Prostate gland (tissue), 2 donors: ENCODE measurements at regions not wholly inside any gene's neighbourhood (a gene's known extent, or its start where the extent isn't known, plus 50 kb on each side); places are given as distances from the start of the nearest gene placed in this dataset.

Experiments
- DNase-seq: peaks from one replicate; pipeline ENCODE4 v3.0.0-alpha.2; 2019; ENCODE audit warnings: low spot score
- H3K27ac ChIP-seq, 2 donors: fragments of 200-600 bp; sonication (generic); 2 replicates each; pipeline ENCODE4 v1.5.1; 2017 to 2019
- H3K27me3 ChIP-seq: fragments of 200-600 bp; sonication (generic); replicated peaks from 2 replicates; pipeline ENCODE4 v1.5.1; 2019; ENCODE audit not compliant: insufficient read depth
- H3K36me3 ChIP-seq, 2 donors: fragments of 200-600 bp; sonication (generic); 1 replicate in 1 of 2; 2 replicates in 1 of 2; pipeline versions ENCODE4 v1.5.1 to v1.8.1; 2017 to 2019
- H3K4me1 ChIP-seq: fragments of 200-600 bp; sonication (generic); replicated peaks from 2 replicates; pipeline ENCODE4 v1.5.1; 2019
- H3K4me3 ChIP-seq, 2 donors: fragments of 200-600 bp; sonication (generic); 2 replicates each; pipeline ENCODE4 v1.5.1; 2017 to 2019
- H3K9me3 ChIP-seq: fragments of 200-600 bp; sonication (generic); 2 replicates; pipeline ENCODE4 v1.5.1; 2017
- POLR2A ChIP-seq: fragments of 450-650 bp; IDR thresholded peaks from one replicate; pipeline ENCODE4 v1.6.1; 2016; ENCODE audit warnings: antibody characterized with exemption, mild to moderate bottlenecking
- POLR2AphosphoS5 ChIP-seq: sonication (generic); formaldehyde crosslinking; IDR thresholded peaks from one replicate; pipeline ENCODE4 v1.6.1; 2017; ENCODE audit warnings: antibody characterized with exemption
- WGBS: methylation state at CpG from one replicate; pipeline ENCODE4 v1.1.5; 2018; 5-methylcytosine and 5-hydroxymethylcytosine counted together
- intact Hi-C: fragments of 100-400 bp; cut with DNase I; formaldehyde crosslinking; loops from one replicate; pipeline ENCODE4 v1.14.2; 2022
- TF ChIP-seq, protein P1 (sequence below), 4 experiments: fragments of 200-600 bp in 2 of 4; fragments of 450-650 bp in 2 of 4; sonication (generic) in 2 of 4; IDR thresholded peaks; 1 replicate in 3 of 4; 2 replicates in 1 of 4; pipeline ENCODE4 v1.5.1; 2016 to 2019; ENCODE audit warnings: antibody characterized with exemption in 4 of 4, mild to moderate bottlenecking in 2 of 4, moderate library complexity in 2 of 4

DNA sequence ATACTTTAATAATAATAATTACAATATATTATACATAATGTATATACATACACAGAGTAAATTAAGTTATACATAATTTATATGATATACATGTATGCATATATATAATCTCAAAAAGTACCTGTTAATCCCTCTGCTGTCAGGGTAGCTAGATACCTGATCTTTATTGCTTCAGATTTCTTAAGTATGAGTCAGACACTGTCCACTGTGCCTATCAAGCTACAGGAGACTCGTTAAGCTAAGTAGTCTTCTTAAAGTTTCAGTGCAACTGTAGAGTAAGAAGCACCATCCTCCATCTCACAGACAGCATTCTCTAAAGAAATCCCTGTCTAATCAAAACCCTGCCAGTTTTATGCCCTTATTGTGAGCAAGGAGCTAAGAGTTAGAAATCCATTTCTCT lies 428.7 kb downstream of the RERGL start:
- WGBS, result 27% methylated on average over 1 of the region's 1 CpG
- H3K4me1 ChIP-seq, result no peaks in the 10 kb centered on the region
- H3K27me3 ChIP-seq, result no peaks in the 10 kb centered on the region
- intact Hi-C loops, result no loop called here
- H3K27ac ChIP-seq, result no peak overlapping the region
- no peaks in the 10 kb centered on the region for H3K36me3 ChIP-seq
- no peak for DNase-seq
- H3K4me3 ChIP-seq, result no peak overlapping the region
- H3K9me3 ChIP-seq, result no peaks in the 10 kb centered on the region
- no peak for TF ChIP-seq POLR2AphosphoS5
- TF ChIP-seq POLR2A, result no peak
- TF ChIP-seq, protein P1, sequence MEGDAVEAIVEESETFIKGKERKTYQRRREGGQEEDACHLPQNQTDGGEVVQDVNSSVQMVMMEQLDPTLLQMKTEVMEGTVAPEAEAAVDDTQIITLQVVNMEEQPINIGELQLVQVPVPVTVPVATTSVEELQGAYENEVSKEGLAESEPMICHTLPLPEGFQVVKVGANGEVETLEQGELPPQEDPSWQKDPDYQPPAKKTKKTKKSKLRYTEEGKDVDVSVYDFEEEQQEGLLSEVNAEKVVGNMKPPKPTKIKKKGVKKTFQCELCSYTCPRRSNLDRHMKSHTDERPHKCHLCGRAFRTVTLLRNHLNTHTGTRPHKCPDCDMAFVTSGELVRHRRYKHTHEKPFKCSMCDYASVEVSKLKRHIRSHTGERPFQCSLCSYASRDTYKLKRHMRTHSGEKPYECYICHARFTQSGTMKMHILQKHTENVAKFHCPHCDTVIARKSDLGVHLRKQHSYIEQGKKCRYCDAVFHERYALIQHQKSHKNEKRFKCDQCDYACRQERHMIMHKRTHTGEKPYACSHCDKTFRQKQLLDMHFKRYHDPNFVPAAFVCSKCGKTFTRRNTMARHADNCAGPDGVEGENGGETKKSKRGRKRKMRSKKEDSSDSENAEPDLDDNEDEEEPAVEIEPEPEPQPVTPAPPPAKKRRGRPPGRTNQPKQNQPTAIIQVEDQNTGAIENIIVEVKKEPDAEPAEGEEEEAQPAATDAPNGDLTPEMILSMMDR (IDR thresholded peaks at IDR 0.05), result no peak

DNA sequence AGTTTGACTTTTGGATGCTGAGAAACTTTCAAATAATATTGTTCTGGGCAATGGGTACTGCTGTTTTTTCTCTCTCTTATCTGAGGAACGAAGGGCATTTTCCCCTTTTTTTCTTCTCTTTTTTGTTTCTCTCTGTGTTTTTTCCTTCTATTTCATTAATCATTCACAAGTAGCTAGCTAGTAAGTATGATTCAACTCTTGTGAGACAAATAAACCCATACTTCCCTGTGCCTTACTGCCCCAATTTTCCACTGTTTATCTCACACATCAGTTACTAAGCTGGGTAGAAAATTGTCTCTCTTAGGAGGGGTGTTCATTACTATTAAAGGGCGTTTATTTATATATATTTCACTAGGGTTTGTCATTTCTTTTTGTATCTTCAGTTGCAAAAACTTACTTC lies 437.6 kb downstream of the RERGL start:
- Histone ChIP-seq H3K27me3 (no peaks in the 10 kb centered on the region), H3K27ac (no peak overlapping the region), H3K36me3 (no peaks in the 10 kb centered on the region), H3K4me1 (no peaks in the 10 kb centered on the region), H3K4me3 (no peak overlapping the region), H3K9me3 (no peaks in the 10 kb centered on the region)
- TF ChIP-seq POLR2AphosphoS5, result no peak
- TF ChIP-seq POLR2A, result no peak
- TF ChIP-seq, protein P1 (IDR thresholded peaks at IDR 0.05), result no peak
- DNase-seq, result no peak
- 67% methylated on average over 2 of the region's 2 CpGs for WGBS
- intact Hi-C loops, result no loop called here

DNA sequence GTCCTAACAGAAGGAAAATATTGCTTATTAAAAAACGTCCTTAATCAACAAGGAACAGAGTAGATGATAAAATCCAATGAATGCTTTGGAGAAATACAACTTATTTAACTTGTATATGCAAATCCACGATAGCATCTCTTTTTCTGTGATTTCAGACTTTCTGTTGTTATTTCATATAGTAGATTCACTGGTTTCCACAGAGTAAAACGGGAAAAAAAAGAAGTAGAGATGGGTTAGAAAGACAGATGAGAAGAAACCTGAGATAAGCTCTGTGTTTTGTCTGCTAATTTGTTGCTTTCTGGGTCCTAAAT lies 447.7 kb downstream of the RERGL start:
- intact Hi-C loops, result no loop called here
- 30% methylated on average over 3 of the region's 3 CpGs for WGBS
- H3K4me3 ChIP-seq, result no peak overlapping the region

DNA sequence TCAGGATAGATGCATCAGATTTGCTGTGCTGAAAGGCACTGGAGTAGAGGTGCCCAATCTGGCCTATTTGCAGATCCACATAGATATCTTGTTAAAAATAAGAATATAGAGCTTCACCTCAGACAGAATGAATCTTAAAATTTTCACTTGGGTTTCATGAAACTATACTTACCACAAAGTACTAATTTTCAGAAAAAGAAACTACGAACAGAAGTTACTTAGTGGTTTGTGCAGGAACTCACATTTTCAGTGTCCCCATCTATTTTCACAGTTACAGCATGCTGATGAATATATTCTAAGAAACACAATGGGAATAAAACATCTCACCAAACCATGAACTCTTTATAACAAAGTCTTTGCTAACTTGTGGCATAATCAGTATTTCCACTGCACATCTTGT lies 449.4 kb downstream of the RERGL start:
- 100% methylated on average over 1 of the region's 1 CpG for WGBS
- DNase-seq, result no peak
- no peaks in the 10 kb centered on the region for H3K27me3 ChIP-seq
- H3K9me3 ChIP-seq, result no peaks in the 10 kb centered on the region
- no peak overlapping the region for H3K4me3 ChIP-seq
- no peaks in the 10 kb centered on the region for H3K36me3 ChIP-seq
- H3K27ac ChIP-seq, result no peak overlapping the region
- TF ChIP-seq, protein P1 (IDR thresholded peaks at IDR 0.05), result no peak
- TF ChIP-seq POLR2AphosphoS5 (no peak), POLR2A (no peak)
- H3K4me1 ChIP-seq, result no peaks in the 10 kb centered on the region
- intact Hi-C loops, result no loop called here

More for the DNA sequence above, 447.7 kb downstream of the RERGL start:
- no peaks in the 10 kb centered on the region for H3K4me1 ChIP-seq
- no peak for DNase-seq
- H3K27me3 ChIP-seq, result no peaks in the 10 kb centered on the region
- H3K36me3 ChIP-seq, result no peaks in the 10 kb centered on the region
- H3K27ac ChIP-seq, result no peak overlapping the region
- TF ChIP-seq, protein P1 (IDR thresholded peaks at IDR 0.05), result no peak
- no peak for TF ChIP-seq POLR2AphosphoS5
- TF ChIP-seq POLR2A, result no peak
- H3K9me3 ChIP-seq, result no peaks in the 10 kb centered on the region

DNA sequence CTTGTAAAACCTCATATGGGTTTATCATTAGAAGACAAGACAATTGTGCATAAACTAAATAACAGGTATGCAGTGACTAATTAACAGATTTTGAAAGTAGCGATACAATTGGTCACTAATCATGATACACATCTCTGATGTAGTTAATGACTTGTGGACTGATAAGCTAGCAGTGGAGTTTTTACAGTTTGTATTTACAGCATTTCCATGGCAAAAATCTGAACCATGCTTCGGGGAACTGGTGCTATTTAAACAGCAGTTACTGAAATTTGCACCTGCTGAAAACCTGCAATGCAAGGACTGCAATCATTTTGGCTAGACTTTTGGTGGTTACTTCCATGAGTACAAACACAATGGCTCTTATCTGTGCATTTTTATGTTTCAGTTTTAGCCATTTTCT lies 471.2 kb downstream of the RERGL start:
- Histone ChIP-seq H3K4me1 (no peaks in the 10 kb centered on the region), H3K9me3 (no peaks in the 10 kb centered on the region), H3K4me3 (no peak overlapping the region), H3K27me3 (no peaks in the 10 kb centered on the region), H3K36me3 (no peaks in the 10 kb centered on the region), H3K27ac (no peak overlapping the region)
- WGBS, result 66% methylated on average over 2 of the region's 2 CpGs
- intact Hi-C loops, result no loop called here
- TF ChIP-seq POLR2A, result no peak
- TF ChIP-seq, protein P1 (IDR thresholded peaks at IDR 0.05), result no peak
- TF ChIP-seq POLR2AphosphoS5, result no peak
- no peak for DNase-seq
